Endothelial cell of umbilical vein (primary cell): ENCODE measurements at regions not wholly inside any gene's neighbourhood (a gene's known extent, or its start where the extent isn't known, plus 50 kb on each side); places are given as distances from the start of the nearest gene placed in this dataset.

Experiments used
- BruUV-seq: library from RNA; stranded (reverse); fragments of 400-500 nt; replicated peaks from 2 replicates; lab custom pipeline; 2021; lab: Mats Ljungman, UMichigan
- CTCF ChIA-PET: fragments of 300-600, 350-600 bp; sonication (Branson Sonifier 250); formaldehyde crosslinking; loops from one replicate; lab custom pipeline; 2021; ENCODE audit warnings: antibody characterized with exemption, inconsistent platforms; lab: Charles Lee
- POLR2A ChIA-PET: fragments of 300-600, 350-600 bp; sonication (Branson Sonifier 250); formaldehyde crosslinking; loops from one replicate; lab custom pipeline; 2021; ENCODE audit warnings: antibody characterized with exemption, inconsistent platforms; lab: Charles Lee
- DNase-seq: peaks from one replicate; pipeline ENCODE4 v3.0.0-alpha.2; 2011; ENCODE audit warnings: low read depth, low spot score
- FAIRE-seq: peaks from 2 replicates; lab custom pipeline; 2011; peaks lifted over from hg19 to GRCh38; lab: Jason Lieb, UNC
- H2AFZ ChIP-seq: 2 replicates; pipeline ENCODE4 v1.6.0; 2012; ENCODE audit warnings: low read depth, low read length, control low read depth, inconsistent platforms
- H3K27ac ChIP-seq: 2 replicates; pipeline ENCODE4 v1.5.1; 2011; ENCODE audit warnings: low read depth, mild to moderate bottlenecking, control low read depth, low read length, moderate library complexity; ENCODE audit not compliant: insufficient read depth
- H3K27me3 ChIP-seq, 2 experiments: 2 replicates each; pipeline versions ENCODE4 v1.6.0 to v1.6.1; 2011; ENCODE audit warnings: low read length in 2 of 2, mixed read lengths in 1 of 2; ENCODE audit not compliant: control insufficient read depth in 2 of 2, insufficient read depth in 2 of 2
- H3K36me3 ChIP-seq, 2 experiments: 2 replicates in 1 of 2; 3 replicates in 1 of 2; pipeline ENCODE4 v1.5.1; 2011; ENCODE audit warnings: low read length in 2 of 2, mild to moderate bottlenecking in 1 of 2, moderate library complexity in 1 of 2; ENCODE audit not compliant: control insufficient read depth in 2 of 2, insufficient read depth in 2 of 2; ENCODE audit errors: extremely low read depth in 1 of 2
- H3K4me1 ChIP-seq: 3 replicates; pipeline ENCODE4 v1.5.1; 2011; ENCODE audit warnings: mild to moderate bottlenecking, low read length; ENCODE audit not compliant: control insufficient read depth, insufficient read depth; ENCODE audit errors: extremely low read depth
- H3K4me2 ChIP-seq: 2 replicates; pipeline ENCODE4 v1.6.1; 2011; ENCODE audit warnings: low read length, control low read depth, mixed read lengths; ENCODE audit not compliant: insufficient read depth
- H3K4me3 ChIP-seq, 3 experiments: fragments of 200-600 bp in 1 of 3; sonication (generic), shearing (Covaris generic) in 1 of 3; replicated peaks in 1 of 3; 2 replicates each; pipeline ENCODE4 v1.5.1; 2011 to 2016; ENCODE audit warnings: control low read depth in 3 of 3, low read length in 3 of 3, mild to moderate bottlenecking in 2 of 3, inconsistent platforms in 1 of 3, low read depth in 1 of 3, moderate library complexity in 1 of 3; ENCODE audit not compliant: insufficient read depth in 1 of 3
- H3K79me2 ChIP-seq: 2 replicates; pipeline ENCODE4 v1.6.0; 2012; ENCODE audit warnings: low read length, inconsistent platforms; ENCODE audit not compliant: control insufficient read depth, insufficient read depth
- H3K9ac ChIP-seq: replicated peaks from 2 replicates; pipeline ENCODE3; 2011; ENCODE audit warnings: low read length, control low read depth; ENCODE audit not compliant: insufficient read depth; ENCODE audit errors: extremely low read depth
- H3K9me1 ChIP-seq: replicated peaks from 3 replicates; pipeline ENCODE4 v1.6.0; 2011; ENCODE audit warnings: mild to moderate bottlenecking, low read length; ENCODE audit not compliant: control insufficient read depth, insufficient read depth; ENCODE audit errors: extremely low read depth
- H3K9me3 ChIP-seq: replicated peaks from 2 replicates; pipeline ENCODE4 v1.5.1; 2012; ENCODE audit warnings: low read length, inconsistent platforms; ENCODE audit not compliant: control insufficient read depth, insufficient read depth
- H4K20me1 ChIP-seq: replicated peaks from 2 replicates; pipeline ENCODE3; 2011; ENCODE audit warnings: mild to moderate bottlenecking, low read length; ENCODE audit not compliant: control insufficient read depth, insufficient read depth; ENCODE audit errors: extremely low read depth
- EZH2 ChIP-seq: IDR thresholded peaks from 2 replicates; pipeline ENCODE4 v1.6.1; 2012; ENCODE audit warnings: borderline replicate concordance, low read depth, mild to moderate bottlenecking, moderate library complexity, low read length, inconsistent platforms; ENCODE audit not compliant: severe bottlenecking
- FOS ChIP-seq: IDR thresholded peaks from 2 replicates; pipeline ENCODE4 v1.6.1; 2011; ENCODE audit warnings: mild to moderate bottlenecking, low read length, moderate library complexity, borderline replicate concordance; ENCODE audit not compliant: insufficient read depth
- GATA2 ChIP-seq: IDR thresholded peaks from 2 replicates; pipeline ENCODE4 v1.7.0; 2011; ENCODE audit warnings: low read depth, mild to moderate bottlenecking, moderate library complexity, mixed read lengths, low read length; ENCODE audit not compliant: insufficient read length, insufficient read depth
- JUN ChIP-seq: IDR thresholded peaks from 2 replicates; pipeline ENCODE4 v1.6.1; 2011; ENCODE audit warnings: borderline replicate concordance, low read depth; ENCODE audit not compliant: insufficient read length, insufficient read depth
- MYC ChIP-seq: IDR thresholded peaks from one replicate; pipeline ENCODE4 v1.6.1; 2011; ENCODE audit warnings: mild to moderate bottlenecking, low read depth, low read length
- POLR2A ChIP-seq: IDR thresholded peaks from 2 replicates; pipeline ENCODE4 v1.6.1; 2012; ENCODE audit warnings: low read depth, mild to moderate bottlenecking, control low read depth, low read length
- POLR2AphosphoS5 ChIP-seq: IDR thresholded peaks from 2 replicates; pipeline ENCODE4 v1.6.1; 2012; ENCODE audit warnings: low read depth, mild to moderate bottlenecking, control low read depth, low read length, moderate library complexity; ENCODE audit not compliant: insufficient read depth
- dilution Hi-C: fragments of 300-500 bp; cut with MboI; formaldehyde crosslinking; loops from one replicate; pipeline ENCODE4 v1.15.0; 2019; ENCODE audit warnings: low sequenced_read_pairs; ENCODE audit not compliant: extremely low pct_ligation_motif_present
- intact Hi-C: fragments of 100-400 bp; cut with micrococcal nuclease; formaldehyde crosslinking; loops from one replicate; pipeline ENCODE4 v1.10.0; 2022
- TF ChIP-seq, protein P1 (sequence below), 2 donors: IDR thresholded peaks; 1 replicate in 1 of 2; 2 replicates in 1 of 2; pipeline ENCODE4 v1.5.1; 2011; ENCODE audit warnings: low read length in 2 of 2, mild to moderate bottlenecking in 2 of 2, moderate library complexity in 2 of 2, control low read depth in 1 of 2, inconsistent platforms in 1 of 2, low read depth in 1 of 2; ENCODE audit not compliant: insufficient read depth in 1 of 2; ENCODE audit errors: extremely low read depth in 1 of 2
- TF ChIP-seq, protein P2 (sequence below): IDR thresholded peaks from 2 replicates; pipeline ENCODE4 v1.6.1; 2011; ENCODE audit not compliant: insufficient read depth, insufficient read length

DNA sequence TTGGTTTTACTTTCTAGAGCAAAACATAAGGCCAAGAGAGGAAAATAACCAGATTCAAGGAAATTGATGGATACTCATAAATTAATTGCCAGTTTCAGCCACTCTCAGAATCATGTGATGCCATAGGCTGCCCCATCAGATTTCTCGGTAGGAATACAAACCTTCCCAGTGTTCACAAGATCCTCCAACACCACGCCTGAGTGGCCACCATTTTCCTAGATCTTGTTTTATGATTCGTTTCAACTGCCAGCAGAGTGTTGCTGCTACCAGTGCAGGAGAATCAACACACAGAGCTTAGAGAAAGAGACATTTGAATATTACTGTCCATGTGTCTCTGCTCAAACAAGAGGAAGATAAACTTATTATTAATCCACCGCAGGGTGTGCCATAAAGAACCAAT is 434.2 kb upstream of the CDH4 start:
- TF ChIP-seq POLR2A (no peak), MYC (no peak), FOS (no peak), POLR2AphosphoS5 (no peak), JUN (no peak), EZH2 (no peak), GATA2 (no peak)
- TF ChIP-seq, protein P1, sequence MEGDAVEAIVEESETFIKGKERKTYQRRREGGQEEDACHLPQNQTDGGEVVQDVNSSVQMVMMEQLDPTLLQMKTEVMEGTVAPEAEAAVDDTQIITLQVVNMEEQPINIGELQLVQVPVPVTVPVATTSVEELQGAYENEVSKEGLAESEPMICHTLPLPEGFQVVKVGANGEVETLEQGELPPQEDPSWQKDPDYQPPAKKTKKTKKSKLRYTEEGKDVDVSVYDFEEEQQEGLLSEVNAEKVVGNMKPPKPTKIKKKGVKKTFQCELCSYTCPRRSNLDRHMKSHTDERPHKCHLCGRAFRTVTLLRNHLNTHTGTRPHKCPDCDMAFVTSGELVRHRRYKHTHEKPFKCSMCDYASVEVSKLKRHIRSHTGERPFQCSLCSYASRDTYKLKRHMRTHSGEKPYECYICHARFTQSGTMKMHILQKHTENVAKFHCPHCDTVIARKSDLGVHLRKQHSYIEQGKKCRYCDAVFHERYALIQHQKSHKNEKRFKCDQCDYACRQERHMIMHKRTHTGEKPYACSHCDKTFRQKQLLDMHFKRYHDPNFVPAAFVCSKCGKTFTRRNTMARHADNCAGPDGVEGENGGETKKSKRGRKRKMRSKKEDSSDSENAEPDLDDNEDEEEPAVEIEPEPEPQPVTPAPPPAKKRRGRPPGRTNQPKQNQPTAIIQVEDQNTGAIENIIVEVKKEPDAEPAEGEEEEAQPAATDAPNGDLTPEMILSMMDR (IDR thresholded peaks at IDR 0.05; ENCODE audit: extremely low read depth in 1 of 2, insufficient read depth in 1 of 2, low read depth in 1 of 2, low read length in 2 of 2), result no peak
- TF ChIP-seq, protein P2, sequence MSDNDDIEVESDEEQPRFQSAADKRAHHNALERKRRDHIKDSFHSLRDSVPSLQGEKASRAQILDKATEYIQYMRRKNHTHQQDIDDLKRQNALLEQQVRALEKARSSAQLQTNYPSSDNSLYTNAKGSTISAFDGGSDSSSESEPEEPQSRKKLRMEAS, result no peak
- CTCF ChIA-PET, result no interaction called here

More for the DNA sequence above, 434.2 kb upstream of the CDH4 start:
- Histone ChIP-seq H3K4me3 (no peak overlapping the region), H3K4me2 (no peak overlapping the region), H3K9ac (no peak overlapping the region), H4K20me1 (no peaks in the 10 kb centered on the region), H3K4me1 (no peaks in the 10 kb centered on the region), H3K79me2 (no peaks in the 10 kb centered on the region), H3K9me1 (no peaks in the 10 kb centered on the region), H3K9me3 (peaks cover 12% of the 10 kb centered on the region), H3K27me3 (no peaks in the 10 kb centered on the region), H3K27ac (no peak overlapping the region), H3K36me3 (no peaks in the 10 kb centered on the region), H2AFZ (no peak overlapping the region)
- FAIRE-seq, result no peak
- intact Hi-C loops, result no loop called here
- dilution Hi-C loops, result no loop called here
- no peak for DNase-seq
- POLR2A ChIA-PET, result no interaction called here
- BruUV-seq, result no TSS peak
